Stimulated activated CD4-positive, alpha-beta T cell treated with anti-CD3 and anti-CD28 coated beads, Interleukin-1b, Interleukin-23, amount 100 ng/mL, for 1 hour (primary cell): ENCODE measurements at regions not wholly inside any gene's neighbourhood (a gene's known extent, or its start where the extent isn't known, plus 50 kb on each side); places are given as distances from the start of the nearest gene placed in this dataset.

Source experiments
- DNase-seq, 2 donors: peaks; one replicate each; pipeline ENCODE4 v3.0.0-alpha.2; 2020; ENCODE audit warnings: low read depth in 2 of 2

DNA sequence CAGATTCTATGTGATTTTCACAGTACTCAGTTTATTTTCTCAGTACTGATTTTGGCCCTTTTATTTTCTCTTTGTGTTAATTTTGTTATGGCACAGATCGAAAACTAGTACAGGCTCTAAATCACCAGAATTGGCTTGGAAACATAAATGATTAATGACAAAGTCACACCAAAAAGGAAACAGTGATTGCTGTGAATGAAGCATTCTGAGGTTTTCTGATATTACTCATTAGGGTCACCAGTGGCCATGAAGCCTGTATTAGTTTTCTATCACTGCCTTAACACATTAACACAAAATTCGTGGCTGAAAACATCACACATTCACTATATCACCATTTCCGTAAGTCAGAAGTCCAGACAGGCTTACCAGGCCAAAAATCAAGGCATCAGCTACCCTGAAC, 343.0 kb upstream of the THRB start:
- DNase-seq, result no peak

DNA sequence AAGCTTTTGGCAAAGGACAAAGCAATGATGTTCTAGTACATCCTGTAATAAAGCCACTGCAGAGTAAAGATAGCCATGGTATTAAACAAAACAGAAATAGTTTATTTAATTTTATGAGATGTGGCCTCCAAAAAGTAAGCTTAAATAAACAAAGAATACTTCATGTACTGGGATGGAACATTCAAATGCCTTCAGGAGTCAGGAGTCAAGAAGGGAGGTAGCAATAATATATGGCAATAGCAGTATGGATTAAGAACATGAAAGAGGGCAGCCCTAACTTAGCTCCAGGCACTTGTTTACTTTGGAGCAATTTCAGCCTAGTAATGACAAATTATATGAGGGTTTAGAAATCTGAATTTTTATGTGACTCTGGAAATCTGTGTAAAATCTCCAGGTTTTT, 343.9 kb upstream of the THRB start:
- DNase-seq, result no peak

DNA sequence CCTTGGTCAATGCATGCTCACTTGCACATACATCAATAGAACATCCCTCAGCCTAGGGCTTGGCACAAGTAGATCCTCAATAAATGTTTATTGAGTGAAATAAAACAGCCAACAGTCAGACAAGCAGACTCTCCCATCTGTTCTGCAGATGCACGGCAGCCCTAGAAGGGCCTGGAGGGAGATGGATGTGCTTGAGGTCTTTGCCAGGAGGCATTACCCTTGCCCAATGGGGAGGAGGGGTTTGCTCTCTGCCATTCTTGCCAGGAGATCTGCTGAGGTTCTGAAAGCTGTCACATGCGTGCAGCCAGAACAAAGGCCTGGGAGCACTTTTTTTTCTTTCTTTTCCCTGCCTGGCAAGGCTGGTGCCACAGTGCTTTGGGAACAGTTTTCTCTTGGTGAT, 349.3 kb upstream of the THRB start:
- no peak for DNase-seq

DNA sequence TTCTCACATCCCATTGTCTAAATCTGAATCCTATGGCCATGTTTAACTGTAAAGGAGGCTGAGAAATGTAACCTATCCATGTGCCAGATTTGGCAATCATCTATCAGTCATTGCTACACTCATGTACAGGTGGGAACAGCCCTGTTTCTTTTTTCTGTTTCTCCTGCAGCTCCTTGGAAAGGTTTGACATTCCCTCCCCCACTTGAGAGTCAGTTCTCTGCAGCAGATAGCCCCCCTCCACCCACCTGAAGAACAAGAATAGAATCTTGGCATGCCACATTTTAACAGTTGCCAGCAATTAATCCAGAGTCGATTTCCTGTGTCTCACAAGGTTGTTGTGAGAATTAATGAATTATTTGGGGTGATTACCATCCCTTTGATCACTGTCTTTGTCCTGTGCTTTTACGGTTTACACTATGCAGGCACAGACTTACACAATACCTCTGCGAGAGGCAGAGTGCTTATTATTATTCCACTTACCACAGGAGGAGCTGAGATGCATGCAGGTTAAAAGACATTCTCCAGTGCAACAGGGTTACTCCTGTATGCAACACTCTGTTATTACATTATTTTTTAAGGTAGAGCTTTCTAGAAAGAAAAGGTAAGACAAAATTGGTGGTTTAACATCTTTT, 351.0 kb upstream of the THRB start:
- no peak for DNase-seq

DNA sequence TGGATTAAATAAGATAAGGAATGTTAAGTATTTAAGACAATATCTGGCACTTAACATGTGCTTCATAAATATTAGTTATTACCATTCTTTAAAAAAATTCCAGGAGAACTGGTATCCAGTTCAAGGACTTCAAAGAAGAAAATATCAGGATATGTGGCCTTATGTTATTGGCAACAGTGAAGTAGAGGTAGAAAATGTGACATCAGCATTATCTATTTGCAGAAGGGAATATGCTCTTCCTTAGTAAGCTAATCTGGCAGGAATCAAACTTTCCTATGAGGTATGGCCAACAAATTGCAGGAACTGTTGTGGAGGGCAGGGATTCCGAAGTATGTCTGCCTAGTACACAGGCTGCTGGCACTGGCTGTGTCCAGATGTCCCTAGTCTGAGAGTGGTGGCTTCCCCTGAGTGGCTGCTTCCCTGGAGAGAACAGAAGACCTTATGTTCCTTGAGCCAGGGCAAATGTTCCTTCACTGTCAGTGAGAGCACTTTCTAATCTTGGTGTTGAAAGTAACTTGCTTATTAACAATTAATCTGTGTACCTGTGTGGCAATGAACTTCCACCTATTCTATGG, 351.7 kb upstream of the THRB start:
- no peak for DNase-seq

DNA sequence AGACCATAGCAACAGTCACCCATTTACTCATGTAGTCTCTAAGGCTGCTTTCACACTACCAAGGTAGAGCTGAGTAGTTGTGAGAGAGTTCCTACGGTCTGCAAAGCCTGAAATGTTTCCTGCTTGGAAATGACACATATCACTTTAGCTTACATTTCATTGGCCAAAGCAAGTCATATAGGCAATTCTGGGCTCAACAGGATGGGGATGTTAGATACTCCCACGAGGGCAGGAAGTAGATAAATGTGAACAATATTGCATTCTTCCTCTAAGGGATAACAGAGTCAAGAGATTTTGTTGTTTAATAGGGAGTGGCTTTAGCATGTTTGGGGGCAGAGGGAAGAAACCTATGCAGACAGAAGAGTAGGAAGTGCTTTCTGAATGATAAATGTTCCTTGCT, 355.6 kb upstream of the THRB start:
- no peak for DNase-seq

DNA sequence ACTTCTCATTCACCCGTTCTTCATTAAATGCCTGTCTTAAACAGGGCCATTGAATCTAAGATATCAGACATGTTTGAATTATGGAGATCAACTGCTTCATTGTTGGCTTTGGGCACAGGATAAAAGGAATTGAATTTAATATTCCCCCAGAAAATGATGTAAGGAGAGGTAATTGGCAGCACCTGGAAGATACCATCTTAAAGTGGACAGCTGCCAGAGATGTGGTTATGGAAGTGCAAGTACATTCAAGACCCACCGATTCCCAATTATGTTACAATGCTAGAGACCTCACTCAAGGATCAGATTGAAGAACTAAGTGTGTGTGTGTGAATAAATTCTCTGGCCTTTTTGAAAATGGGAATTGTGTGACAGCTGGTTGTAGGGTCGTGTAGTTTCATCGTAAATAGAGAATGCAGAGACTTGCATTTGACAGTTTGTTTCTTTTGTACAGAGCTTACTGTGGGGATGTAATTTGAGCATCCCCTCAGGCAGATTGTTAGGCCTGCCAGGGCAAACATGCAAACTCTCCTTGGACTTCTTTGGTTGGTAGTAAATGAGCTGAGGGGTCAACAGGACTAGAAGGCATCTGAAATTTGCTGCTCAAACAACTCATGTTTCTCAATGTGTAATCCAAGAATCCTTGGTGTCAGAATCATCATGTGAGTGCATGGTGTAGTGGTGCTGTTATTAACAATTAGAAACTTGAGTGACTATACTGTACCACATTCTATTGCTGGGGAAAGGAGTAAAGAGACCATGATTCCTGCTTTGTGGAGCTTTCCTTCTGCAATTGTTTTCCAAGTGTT, 359.2 kb upstream of the THRB start:
- no peak for DNase-seq

DNA sequence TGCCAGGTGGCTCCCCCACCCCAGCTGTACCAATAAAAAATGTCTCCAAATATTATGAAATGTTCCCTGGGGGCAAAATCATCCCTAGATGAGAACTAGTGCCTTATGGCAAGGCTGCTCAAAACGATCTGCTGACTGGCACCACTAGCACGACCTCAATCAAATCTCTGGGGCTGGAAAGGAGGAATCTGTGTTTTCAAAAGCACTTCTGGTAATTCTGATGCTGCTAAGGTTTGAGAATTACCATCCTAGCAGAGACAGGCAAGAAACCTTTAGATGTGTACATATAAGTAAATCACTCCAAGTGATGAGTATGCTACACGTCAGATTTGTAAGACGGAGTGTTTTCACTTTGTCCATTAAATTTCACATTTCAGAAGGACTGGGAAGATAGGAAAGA, 360.1 kb upstream of the THRB start:
- DNase-seq, result no peak

DNA sequence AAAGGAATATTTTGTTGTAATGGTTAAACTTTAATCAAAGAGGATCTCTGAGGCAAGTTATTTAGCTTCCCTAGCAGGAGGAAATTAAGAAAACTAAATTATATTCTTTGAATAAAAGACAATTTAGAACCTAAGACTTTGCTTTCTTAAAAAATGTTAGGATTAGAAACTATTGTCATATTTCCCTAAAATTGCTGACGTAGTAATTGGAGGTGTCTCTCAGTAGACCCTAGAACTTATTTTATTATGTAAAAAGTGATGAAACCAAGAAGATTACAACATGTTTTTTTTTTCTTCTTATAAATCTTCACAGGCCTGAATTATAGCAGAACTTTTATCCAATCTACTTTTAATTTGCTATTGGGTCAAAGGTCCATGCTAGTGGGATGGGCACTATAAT, 363.3 kb upstream of the THRB start:
- DNase-seq, result no peak

DNA sequence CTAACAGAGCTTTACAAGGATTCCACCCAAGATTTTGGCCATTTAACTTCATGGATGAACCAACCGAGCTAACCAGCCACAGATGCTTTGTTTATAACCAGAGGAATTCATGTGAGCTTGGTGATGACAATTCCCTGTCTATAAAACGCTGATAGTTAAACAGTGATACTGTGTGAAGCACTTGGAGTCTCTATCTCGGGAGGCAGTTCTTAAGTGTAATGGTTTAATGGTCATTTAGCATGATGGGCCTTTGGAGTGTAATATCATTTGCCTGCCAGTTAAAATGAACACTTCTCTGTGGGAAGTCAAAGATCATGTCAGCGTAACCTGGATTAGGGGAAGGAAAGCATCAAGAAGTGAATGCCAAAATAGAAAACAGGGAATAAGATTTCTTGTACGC, 368.6 kb upstream of the THRB start:
- no peak for DNase-seq

DNA sequence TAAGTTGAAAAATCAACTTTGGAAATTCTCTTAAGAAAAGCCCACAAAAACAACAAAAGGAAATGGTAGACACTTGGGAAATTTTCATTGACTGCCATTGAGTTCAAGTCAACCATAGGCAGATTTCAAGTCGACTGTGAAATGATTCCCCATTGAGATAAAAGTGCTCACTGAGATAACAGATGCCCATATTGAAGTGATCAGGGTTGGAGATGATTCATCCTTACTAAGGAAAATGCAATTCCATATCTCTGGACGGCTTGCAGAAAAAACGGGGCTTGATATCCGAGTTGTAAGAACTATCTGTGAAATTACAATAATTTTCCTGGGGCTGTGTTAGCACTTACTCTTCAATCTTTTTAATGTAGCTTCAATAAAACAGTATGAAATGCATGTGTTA, 373.1 kb upstream of the THRB start:
- no peak for DNase-seq

DNA sequence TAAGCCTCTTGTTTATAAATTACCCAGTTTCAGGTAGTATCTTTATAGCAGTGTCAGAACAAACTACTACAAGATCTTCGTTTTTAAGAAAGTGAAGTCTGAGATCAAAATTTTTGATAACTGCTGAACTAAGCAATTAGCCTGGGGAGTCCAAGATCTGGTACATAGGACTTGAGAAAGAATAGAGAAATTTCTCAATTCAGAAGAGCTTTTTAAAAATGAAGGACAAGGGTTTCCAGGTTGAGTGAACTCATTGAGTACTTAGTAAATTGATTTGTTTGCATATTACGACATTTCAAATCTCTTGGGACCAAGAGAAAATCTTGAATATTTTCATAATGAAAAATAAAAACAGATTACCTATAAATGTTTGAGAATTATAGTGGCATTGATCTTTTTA, 386.6 kb upstream of the THRB start:
- no peak for DNase-seq

DNA sequence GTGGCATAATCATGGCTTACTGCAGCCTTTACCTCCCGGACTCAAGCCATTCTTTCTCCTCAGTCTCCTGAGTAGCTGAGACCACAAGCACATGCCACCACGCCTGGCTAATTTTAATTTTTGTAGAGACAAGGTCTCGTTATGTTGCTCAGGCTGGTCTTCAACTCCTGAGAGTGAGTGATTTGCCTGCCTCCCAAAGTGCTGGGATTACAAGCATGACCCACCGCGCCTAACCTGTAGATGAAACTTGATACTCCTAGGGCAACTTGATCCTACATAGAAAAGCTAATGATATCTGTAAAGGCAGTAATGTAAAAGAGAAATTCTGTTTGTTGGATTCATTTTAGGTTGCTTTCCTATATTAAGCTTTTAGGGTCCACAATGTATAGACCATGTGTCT, 391.9 kb upstream of the THRB start:
- DNase-seq, result no peak

DNA sequence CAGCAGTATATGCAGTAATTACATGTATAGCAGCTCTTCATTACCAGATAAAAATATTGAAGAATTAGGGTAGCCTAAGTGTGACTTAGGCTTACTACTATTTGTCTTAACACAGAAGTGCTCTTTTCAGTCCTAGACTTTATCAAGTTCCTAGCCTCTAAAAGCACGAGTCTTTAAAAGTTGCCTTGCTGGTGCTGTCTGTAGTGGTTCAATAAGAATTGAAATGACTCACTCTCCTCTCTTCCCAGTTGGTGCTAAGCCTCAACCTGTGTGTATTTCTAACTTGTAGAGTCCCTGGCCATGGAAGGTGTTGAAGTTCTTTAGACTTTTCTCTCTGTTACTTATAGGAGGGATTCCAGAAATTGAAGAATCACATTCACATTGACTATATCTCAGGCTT, 395.4 kb upstream of the THRB start:
- DNase-seq, result no peak

DNA sequence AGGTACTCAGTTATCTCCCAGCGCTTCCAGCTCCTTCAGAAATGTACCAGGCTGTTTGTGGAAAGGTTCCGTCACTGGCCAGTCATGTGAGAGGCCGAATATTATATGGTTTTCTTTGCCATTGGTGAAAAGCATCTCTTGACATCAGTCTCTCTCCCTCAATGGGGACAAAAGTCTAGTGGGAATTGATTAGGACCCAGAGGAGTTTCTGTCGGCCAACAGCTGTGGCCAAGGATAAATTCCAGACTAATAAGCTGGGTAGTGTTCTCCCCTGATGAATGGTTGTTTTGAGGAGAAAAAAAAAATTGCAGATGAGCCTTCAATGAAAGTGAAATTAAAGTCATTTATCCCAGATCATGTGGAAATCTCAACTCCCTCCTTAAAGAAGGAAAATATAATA, 404.7 kb upstream of the THRB start:
- no peak for DNase-seq

DNA sequence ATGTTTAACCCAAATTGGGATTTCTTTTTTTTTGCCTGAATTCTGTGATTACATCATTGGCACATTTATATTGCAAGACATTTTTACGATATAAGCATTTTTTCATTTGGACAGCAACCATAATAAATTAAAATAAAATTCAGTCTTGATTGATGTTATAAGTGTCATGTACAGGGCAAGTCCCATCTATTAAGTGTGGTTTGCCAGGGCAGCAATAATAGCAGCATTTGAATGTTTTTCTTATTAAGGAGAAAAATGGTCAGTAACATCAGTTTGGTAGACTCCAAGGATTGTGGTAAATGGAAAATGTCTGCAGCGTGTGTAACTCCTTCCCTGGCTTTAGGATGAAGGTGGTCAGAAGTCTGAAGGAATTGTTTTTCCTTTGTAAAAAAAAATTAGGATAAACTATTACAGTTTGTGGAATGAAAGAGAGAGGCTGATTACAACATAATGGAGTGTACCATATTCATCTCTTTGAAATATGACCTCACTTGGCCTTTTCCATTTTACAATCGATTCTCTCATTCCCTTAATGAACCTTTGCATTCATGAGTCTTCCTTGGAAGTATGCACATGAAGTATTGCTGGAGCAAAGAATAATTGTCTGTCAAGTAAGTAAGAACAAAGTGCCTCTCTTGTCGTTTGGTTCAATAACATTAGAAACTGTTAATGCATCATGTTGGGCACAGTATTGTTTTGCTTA, 405.4 kb upstream of the THRB start:
- no peak for DNase-seq

DNA sequence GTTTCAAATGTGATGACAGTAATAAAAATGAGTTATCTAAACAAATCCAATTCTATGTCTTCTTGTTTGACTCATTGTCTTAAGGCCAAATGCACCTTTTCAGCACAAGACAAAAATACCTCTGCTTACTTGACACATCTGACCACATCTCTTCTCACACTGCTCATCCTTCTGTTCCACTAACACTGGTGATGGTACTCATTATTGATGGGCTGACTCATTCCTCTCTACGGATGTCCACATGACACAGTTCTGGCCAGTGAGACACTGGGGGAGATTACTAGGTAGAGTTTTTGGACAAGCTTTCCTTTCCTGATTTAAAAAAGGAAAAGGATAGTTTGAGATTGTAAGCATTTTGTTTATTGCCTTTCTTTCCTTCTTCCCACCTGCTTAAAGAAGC, 410.6 kb upstream of the THRB start:
- DNase-seq, result no peak

DNA sequence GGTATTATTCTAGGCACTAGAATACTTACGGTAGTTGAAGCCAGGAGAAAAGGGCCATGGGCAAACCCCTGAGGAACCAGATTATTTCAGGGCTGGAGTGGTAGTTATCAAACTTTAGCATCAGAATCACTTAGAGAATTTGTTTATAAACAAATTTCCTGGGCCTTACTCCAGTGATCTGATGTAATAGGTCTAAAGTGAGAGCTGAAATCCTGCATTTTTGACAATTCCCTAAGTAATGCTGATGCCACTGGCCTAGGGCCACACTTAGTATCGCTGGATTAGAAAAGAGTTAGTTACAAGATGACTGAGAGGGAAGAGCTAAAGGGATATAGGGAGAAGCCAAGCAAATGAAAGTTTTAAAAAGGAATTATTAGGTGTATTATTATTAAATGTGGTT, 412.5 kb upstream of the THRB start:
- DNase-seq, result no peak

DNA sequence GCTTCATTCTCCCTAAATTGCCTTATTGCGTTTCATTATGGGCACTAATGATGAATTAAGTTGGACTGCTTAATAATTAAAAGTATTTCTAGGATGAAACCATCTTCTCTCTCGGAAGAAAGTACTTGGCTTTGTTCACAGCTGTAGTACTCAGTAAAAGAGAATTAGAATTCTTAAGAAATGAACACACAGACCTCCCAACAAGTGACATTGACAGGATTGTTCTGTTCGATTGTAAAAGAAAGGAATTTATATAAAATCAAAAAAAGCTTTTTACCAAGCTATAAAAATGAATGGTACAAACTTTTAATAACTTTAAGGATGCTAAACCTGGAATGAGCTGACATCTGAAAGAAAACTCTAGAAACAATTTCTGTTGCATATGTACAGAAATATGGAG, 416.4 kb upstream of the THRB start:
- no peak for DNase-seq

DNA sequence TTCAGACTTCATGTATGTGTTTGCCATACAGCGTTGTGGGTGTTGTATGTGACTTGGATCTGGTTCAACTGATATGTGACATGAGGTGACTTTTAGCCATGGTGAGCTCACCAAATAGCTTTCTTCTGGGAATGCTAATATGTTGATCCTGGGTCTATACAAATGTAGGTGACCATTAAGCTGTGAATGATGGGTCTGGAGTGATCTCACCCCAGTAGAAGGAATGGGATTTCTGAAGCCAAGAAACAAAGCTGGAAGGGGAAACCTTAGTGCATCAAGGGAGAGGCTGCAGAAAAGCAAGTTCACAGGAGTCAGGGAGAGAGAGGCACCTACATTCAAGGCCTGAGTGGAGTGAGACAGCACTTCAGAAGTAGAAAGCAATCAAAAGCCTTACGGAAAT, 421.0 kb upstream of the THRB start:
- DNase-seq, result no peak

DNA sequence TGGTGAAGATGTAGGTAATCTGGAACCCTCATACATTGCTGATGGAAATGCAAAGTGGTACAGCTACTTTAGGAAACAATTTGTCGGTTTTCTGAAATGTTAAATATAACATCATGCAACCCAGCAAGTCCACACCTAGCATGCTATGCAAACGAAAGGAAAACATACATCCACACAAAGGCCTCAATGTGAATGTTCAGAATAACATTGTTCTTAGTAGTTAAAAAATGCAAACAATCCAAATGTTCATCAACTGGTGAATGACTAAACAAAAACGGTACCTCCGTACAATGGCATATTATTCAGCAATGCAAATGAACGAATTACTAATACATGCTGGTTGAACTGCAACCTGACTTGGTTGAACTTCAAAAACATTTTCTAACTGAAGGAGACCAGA, 423.3 kb upstream of the THRB start:
- DNase-seq, result no peak

DNA sequence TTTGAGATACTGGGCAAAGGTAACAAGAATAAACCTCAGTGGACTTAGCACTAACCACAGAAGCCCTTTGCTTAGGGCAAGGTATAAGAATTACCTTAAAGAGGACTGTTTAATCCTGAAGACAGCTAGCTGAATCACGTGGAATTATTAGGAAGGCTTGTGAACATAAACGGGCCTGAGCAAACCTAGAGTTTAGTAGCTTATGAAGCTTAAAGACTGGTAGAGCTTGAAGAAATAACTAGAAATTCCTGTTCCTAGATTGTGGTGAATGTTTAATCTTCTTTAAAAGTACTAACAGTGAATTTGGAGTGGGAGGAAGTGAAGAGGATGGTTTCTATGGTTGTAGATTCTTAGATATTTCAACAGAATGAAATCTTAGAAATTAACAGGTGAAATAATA, 428.9 kb upstream of the THRB start:
- no peak for DNase-seq

DNA sequence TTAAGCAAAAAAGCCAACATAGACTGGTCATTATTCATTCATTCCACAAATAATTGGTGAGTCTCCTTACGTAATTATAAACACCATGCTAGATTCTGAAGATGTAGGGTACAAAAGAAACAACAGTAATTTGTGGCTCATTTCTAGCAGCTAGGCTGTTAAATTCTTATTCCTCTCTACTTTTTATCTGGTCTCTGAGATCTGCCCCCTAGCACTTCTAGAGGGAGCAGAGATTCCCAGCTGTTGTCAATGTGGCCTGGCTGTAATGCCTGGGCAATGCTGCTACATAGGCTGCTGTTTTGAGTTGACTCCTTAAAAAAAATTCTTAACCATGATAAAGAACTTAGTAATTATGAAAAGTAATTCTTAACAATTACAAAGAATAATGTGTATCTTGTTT, 434.9 kb upstream of the THRB start:
- no peak for DNase-seq
